ENCODE measurements at regions not wholly inside any gene's neighbourhood (a gene's known extent, or its start where the extent isn't known, plus 50 kb on each side); places are given as distances from the start of the nearest gene placed in this dataset.

DNA sequence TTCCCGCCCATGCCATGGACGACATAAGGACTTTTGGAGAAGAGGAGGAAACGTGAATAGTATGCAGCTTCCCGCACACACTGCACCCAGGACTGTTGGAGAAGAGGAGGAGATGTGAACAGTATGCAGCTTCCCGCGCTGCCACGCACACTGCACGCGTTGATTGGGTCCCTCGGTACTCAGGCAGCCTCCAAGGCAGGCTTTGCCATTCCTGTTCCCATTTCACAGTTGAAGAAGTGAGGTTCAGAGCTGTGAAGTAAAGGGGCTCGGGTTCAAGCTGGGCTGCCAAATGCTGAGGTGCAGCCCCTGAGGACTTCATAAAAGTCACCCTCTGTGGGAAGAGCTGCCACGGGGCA is 147.9 kb upstream of the FAM20C start:
- no peak for DNase-seq (ENCODE audit: insufficient read length, low spot score)
- TF ChIP-seq, protein P1, sequence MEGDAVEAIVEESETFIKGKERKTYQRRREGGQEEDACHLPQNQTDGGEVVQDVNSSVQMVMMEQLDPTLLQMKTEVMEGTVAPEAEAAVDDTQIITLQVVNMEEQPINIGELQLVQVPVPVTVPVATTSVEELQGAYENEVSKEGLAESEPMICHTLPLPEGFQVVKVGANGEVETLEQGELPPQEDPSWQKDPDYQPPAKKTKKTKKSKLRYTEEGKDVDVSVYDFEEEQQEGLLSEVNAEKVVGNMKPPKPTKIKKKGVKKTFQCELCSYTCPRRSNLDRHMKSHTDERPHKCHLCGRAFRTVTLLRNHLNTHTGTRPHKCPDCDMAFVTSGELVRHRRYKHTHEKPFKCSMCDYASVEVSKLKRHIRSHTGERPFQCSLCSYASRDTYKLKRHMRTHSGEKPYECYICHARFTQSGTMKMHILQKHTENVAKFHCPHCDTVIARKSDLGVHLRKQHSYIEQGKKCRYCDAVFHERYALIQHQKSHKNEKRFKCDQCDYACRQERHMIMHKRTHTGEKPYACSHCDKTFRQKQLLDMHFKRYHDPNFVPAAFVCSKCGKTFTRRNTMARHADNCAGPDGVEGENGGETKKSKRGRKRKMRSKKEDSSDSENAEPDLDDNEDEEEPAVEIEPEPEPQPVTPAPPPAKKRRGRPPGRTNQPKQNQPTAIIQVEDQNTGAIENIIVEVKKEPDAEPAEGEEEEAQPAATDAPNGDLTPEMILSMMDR (IDR thresholded peaks at IDR 0.05; ENCODE audit: insufficient read depth, missing control alignments), result no peak
- FAIRE-seq, result no peak

DNA sequence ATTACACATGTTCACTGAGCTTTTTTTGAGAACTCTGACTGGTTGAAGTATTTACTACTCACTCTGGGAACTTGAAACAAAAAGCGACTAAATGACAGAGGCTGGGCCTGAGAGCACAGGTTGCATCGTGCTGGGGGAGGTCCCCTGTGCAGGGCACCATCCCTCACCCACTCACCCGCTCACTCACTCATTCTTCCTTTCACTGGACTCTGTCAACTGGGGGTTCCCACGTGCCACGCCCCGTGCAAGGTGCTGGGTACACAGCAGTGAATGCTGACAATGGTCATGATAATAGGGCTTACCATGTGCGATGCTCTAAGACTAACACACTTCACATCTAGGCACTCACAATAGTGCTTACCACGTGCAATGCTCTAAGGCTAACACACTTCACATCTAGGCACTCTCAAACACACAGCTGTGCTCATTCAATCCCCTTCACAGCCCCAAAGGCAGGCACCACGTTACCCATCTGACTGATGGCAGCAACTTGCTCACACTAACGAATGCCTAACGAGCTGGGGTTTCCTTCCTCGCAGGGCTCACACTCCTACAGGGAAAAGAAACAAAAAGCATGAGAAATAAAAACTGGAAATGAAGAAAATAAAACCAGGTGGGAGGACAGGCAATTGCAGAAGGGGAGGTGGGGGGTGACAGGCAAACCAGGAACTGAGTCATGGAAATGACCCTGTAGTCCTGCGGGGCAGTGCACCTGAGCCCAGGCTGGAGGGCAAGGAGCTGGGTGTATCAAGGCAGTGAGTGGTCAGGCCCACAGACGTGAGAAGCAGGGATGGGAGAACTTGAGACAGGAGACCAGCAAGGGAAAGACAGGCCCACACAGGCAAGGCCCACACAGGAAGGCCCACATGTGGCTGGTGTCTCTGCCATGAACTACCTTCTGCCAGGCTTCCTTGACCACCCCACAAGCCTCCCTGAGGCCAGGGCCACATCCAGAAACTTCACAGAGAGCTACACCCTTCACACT is 147.0 kb upstream of the FAM20C start:
- FAIRE-seq (no peak), DNase-seq (ENCODE audit: insufficient read length, low spot score) (no peak)
- TF ChIP-seq, protein P1 (IDR thresholded peaks at IDR 0.05; ENCODE audit: insufficient read depth, missing control alignments), result no peak

DNA sequence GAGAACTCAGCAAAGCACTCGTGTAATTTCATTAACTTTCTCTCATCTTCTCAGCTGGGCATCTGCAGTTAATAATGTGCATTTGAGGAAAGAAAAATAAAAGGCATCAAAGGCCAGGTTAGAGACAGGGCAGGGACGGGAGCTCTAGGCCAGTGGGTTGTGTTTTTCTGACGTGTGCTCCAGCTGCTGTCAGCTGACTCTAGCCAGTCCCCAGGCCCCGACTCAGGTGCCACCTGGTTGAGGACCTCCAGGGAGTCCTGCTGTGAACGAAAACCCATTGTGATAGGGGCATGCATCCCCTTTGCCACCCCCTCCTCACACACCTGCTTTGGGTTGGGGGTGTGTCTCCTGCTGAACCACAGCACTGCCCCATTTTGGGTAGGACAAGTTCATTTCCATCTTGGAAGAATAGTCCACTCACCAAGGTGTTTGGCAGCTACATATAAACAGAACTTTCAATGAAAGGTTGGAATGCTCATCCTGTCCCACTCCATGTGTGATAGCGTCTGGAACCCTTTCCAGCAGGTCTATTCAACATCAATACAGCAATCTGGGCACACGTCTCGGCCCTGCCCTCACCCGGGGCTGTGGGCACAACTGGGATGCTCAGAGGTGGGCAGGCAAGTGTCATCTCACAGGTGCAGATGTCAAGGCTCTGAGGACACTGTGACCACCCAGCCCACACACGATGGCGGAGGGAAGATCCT is 146.1 kb upstream of the FAM20C start:
- TF ChIP-seq, protein P1 (IDR thresholded peaks at IDR 0.05; ENCODE audit: insufficient read depth, missing control alignments), result no peak
- DNase-seq (ENCODE audit: insufficient read length, low spot score) (no peak), FAIRE-seq (no peak)

DNA sequence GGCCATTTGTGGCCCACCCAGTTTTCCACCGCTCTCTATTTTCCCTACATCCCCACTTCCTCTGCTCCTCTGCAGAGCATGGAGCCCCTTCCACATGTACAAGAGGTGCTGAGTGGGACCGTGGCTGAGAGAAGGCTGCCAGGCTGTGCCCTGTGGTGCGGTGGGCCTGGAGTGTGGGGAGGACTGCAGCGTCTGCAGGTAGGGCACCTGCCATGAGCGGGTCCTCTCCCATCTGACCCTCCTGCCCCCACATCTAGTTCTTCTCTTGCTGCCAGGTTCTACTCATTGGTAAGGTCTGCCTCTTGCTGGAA is 145.6 kb upstream of the FAM20C start:
- TF ChIP-seq, protein P1 (IDR thresholded peaks at IDR 0.05; ENCODE audit: insufficient read depth, missing control alignments), result no peak
- FAIRE-seq (no peak), DNase-seq (ENCODE audit: insufficient read length, low spot score) (no peak)

DNA sequence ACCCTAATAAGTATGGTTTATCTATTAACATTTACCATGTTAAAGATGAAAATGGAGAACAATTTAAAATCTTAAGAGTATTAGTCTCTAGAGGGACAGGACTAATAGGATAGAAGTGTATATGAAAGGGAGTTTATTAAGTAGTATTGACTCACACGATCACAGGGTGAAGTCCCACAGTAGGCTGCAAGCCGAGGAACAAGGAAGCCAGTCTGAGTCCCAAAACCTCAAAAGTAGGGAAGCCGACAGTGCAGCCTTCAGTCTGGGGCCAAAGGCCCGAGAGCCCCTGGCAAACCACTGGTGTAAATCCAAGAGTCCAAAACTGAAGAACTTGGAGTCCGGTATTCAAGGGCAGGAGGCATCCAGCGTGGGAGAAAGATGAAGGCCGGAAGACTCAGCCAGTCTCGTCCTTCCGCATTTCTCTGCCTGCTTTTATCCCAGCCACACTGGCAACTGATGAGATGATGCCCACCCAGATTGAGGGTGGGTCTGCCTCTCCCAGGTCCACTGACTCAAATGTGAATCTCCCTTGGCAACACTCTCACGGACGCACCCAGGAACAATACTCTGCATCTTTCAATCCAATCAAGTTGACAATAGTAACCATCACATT is 140.8 kb upstream of the FAM20C start:
- no peak for DNase-seq (ENCODE audit: insufficient read length, low spot score)
- TF ChIP-seq, protein P1 (IDR thresholded peaks at IDR 0.05; ENCODE audit: insufficient read depth, missing control alignments), result no peak
- no peak for FAIRE-seq

DNA sequence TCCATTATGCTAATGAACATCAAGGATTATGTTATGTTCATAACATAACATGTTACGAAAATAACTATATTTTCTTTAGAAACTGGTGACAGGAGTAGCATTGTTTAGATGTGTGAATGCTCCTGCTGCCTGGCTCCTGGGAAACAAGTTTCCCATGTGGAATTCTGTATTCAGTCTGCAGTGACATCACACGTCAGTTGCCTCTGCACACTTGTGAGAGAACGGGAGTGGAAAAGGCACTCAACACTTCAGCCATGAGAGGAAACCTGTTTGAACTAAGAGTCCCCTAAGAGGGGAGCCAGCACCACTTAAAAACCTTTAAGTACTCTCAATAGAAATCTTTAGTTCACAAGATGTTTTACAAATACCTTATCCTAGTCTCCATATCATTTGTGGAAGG is 140.3 kb upstream of the FAM20C start:
- DNase-seq (ENCODE audit: insufficient read length, low spot score) (no peak), FAIRE-seq (no peak)
- TF ChIP-seq, protein P1 (IDR thresholded peaks at IDR 0.05; ENCODE audit: insufficient read depth, missing control alignments), result no peak
